Posterior cingulate gyrus (tissue), 11 donors: ENCODE measurements at regions not wholly inside any gene's neighbourhood (a gene's known extent, or its start where the extent isn't known, plus 50 kb on each side); places are given as distances from the start of the nearest gene placed in this dataset.
A peak's percentile ranks its signal among the peaks of the same experiment; 100 is the strongest.
"Not testable (repeated sequence)": the region's sequence is repeated elsewhere in the genome, so short reads cannot be mapped to it uniquely, and the experiment has no call there.

Experiments used
- DNase-seq, 10 donors: peaks; one replicate each; pipeline versions ENCODE4 v3.0.0 to v3.0.0-alpha.2; 2020 to 2021; ENCODE audit warnings: mixed read lengths in 3 of 10
- intact Hi-C: fragments of 100-400 bp; cut with DNase I; formaldehyde crosslinking; loops from one replicate; pipeline ENCODE4 v1.15.1; 2023

DNA sequence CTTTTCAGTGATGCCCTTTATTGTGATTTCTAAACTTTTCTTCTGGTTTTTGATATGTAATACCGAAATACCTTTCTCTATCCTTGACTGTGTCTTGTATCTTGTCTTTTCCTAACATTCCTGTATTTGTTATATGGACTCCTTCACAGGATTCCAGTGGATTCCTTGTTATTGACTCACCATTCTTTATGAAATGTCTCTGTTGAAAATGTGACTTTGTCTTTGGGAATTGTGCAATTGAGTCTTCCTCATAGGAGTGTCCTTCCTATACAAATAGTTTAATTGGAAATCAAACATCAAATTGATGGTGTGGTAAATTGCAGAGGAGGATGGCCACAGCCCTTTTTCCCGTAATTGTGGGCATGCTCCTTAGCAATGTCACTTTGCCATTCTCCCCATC lies 296.6 kb upstream of the KITLG start:
- DNase-seq, result no peak
- intact Hi-C loops, result no loop called here

DNA sequence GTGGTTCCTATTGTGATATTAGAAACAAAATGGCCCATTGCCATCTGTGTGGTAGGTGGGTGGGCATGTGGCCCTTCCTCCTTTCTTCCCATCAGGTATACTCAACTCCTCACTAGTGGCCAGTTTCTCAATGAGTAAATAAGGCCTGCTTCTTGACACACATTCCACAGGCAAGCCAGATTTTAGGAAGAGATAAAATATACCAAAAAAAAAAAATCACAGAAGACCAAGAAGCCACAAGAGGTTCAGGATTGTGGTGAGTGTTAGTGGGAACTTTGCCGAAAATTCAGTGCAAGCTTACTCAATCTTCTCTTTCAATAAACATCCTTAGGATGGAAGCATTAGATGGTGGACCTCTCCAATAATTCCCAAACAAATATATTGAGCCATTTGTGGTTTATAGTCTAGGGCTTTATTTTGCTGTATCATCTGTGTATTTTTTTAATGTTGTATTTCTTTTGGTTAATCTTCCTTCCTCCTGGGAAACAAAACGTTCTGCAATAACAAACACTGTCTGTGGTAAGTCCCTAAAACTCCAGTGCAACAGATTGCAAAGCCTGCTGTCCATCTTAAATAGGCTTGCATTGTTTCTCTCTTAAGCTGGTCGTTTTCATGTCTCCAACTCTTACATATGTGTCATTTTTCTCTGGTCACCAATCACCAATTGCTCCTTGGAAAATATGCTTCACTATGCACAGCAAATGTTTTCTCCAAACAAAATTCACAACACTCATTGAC lies 289.9 kb upstream of the KITLG start:
- intact Hi-C loops, result no loop called here
- no peak for DNase-seq

DNA sequence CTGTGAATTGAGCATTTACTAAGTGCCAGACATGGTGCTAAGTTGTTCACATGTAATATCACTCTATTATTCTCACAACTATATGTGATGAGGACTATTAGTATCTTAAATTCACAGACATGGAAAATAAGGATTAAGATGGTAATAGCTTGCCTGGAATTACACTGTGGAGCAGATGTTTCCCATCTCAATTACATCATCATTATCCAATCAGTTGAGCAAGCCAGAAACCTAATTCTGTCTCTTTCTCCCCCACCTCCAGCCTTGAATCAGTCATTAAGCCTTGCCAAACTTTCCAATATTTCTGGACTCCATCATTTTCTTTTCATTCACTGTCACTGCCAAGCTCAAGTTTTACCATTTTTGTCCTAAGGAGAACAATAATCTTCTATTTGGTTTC lies 287.8 kb upstream of the KITLG start:
- no peak for DNase-seq
- intact Hi-C loops, result no loop called here

DNA sequence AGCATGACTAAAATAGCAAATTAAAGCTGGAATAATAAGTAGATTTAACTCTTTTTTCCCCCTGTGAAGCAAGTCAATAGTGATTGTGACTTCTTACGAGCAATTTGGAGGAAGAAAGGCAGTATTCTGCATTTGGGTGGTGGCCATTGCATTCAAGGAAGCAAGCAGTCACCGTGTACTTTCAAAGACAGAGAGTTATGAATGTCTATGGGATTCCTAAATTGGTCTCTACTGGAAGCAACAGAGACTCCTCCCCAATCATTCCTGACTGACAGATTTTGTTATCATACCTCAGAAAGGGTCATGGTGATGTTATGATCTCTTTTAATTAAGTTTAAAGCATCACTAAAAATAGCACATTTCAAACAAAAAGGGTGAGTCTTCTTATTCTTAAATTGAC lies 287.2 kb upstream of the KITLG start:
- DNase-seq, result no peak
- intact Hi-C loops, result no loop called here

DNA sequence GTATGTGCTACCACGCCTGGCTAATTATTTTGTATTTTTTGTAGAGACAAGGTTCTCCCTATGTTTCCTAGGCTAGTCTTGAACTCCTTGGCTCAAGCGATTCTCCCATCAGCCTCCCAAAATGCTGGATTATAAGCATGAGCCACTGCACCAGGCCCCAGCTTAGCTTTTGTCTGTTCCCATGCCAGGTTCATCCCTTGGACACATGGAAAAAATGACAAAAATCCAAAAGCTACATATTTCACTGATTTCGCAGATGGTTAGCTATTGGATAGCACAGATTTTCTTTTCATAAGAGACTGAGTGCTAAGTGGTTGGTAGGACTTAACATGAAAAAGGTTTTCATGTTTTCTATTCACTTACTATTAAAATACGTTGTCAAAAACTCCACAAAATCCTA lies 286.6 kb upstream of the KITLG start:
- no peak for DNase-seq
- intact Hi-C loops, result no loop called here

DNA sequence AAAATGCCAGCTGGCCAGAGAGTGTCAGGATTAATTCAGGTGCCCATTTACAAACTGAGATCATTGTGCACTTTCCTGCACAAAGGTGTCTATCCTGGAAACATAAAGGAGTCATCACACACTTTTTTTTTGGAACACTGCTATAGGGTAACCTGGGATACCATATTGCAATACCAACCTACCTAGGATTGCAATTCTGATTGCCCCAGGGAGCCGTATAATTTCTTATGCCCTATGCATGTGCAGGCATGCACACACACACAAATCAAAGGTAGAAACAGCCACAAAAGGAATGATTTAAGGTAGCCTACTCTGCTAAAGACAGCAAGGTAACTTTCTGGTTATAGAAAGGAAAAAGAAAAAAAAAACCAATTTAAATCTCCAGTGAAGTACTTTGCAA lies 285.3 kb upstream of the KITLG start:
- DNase-seq, result no peak
- intact Hi-C loops, result no loop called here

DNA sequence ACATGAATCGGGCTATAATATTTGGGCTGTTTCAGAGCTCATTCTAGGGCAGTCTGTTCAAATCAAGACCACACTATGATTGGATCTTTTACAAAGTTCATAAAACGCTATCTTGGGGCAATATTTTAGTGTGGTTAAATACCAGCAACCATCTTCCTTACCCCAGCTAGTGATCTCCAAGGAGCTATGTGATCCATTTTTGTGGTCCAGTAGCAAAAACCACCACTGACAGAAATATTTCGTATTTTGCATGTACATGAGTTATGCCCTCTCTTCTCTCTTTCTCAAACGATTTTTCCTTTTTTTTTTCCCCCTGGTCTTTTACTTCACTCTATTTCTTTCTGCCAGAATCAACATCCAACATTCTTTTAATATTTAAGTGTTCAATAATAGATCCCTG lies 280.6 kb upstream of the KITLG start:
- intact Hi-C loops, result no loop called here
- no peak for DNase-seq

DNA sequence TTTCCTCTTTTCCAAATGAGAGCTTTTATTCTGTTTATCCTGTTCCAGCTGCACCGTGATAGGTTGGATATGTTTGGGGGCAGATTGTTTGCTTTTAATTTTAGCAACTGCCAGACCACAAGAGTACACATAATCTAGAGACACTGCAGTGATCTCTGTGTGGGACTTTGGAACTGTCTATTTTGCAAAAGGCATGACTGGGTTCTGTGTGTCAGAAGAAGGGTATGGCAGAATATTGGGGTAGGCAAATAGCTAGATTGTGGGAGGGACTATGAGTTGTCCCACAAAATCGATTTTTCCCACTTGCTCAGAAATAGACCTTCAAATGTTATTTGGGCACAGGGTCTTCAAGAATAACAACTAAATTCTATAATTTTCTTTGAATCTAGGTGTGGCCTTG lies 275.9 kb upstream of the KITLG start:
- no peak for DNase-seq
- intact Hi-C loops, result no loop called here

DNA sequence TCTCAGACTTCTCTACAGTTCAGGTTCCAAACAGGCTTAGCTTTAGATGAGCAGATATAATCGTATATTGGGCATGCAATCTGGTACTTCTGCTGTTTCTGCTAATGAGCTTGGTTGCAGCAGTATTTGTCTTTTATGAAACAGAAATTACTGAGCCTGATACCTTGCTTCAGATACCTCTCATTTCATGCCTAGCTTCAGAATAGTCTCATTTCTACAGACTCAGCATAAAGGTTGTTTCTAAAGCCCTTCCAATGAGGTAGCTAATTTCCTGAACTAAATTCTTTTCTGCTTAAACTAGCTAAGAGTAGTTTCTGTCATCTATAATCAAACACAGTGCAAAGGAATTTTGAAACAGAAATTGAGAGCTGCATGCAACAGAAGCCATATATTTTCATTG lies 275.0 kb upstream of the KITLG start:
- intact Hi-C loops, result no loop called here
- no peak for DNase-seq

DNA sequence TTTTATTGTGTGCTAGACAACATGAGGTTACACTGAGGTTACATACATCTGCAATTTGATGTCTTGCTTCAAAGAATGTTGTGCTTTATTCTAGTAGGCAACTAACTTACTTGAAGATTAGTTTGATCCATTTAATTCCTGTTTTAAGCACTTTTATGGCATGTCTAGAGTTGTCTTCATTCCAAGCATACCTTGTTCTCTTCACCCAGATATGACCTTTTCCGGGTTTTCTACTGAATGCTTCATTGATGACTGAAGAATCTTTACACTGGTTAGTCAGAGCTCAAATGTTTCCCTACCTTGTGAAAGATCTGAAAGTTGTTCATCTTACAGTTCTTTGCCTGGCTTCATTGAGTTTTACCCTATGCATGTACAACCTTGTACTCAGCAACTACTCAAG lies 274.0 kb upstream of the KITLG start:
- no peak for DNase-seq
- intact Hi-C loops, result no loop called here

DNA sequence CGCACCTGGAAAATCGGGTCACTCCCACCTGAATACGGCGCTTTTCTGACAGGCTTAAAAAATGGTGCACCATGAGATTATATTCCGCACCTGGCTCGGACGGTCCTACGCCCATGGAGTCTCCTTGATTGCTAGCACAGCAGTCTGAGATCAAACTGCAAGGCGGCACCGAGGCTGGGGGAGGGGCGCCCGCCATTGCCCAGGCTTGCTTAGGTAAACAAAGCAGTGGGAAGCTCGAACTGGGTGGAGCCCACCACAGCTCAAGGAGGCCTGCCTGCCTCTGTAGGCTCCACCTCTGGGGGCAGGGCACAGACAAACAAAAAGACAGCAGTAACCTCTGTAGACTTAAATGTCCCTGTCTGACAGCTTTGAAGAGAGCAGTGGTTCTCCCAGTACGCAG lies 267.0 kb upstream of the KITLG start:
- peak in 1 of 10 donors; percentile 55 for DNase-seq
- intact Hi-C loops, result not testable (repeated sequence)

DNA sequence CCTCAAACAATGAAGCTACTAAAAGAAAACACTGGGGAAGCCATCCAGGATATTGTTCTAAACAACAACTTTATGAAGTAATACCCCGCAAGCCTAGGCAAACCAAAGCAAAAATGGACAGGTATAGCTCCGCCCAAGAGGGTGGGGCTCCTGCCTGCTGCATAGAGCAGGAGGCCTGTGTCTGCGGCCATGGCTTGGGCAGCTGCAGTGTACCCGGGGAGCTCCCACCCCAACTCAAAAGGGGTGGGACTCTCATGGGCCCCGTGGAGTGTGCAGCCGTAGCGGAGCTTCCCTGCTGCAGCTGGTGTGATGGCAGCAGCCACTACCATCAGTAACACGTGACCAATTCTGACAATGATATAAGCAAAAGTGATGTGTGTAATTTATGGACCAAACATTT lies 264.2 kb upstream of the KITLG start:
- intact Hi-C loops, result no loop called here
- DNase-seq, result peak in 1 of 10 donors; percentile 32

DNA sequence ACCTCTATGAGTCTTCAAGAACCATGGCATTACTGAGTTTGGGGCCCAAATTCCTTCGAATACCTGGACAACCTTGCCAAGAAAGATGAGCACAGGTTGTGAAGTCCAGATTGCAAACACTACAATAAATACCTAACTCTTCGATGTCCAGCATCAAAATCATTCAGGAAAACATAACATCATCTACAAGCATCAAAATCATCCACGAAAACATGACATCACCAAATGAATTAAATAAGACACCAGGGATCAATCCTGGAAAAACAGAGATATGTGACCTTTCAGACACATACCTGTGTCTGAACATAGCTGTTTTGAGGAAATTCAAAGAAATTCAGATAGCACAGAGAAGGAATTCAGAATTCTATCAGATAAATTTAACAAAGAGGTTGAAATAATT lies 262.0 kb upstream of the KITLG start:
- DNase-seq, result no peak
- intact Hi-C loops, result no loop called here

DNA sequence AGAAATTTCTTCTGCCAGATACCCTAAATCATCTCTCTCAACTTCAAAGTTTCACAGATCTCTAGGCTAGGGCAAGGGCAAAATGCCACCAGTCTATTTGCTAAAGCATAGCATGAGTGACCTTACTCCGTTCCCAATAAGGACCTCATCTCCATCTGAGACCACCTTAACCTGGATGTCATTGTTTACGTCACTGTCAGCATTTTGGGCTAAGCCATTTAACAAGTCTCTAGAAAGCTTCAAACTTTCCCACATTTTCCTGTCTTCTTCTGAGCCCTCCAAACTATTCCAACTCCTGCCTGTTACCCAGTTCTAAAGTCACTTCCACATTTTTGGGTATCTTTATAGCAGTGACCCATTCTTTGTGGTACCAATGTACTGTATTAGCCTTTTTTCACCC lies 259.2 kb upstream of the KITLG start:
- DNase-seq, result no peak
- intact Hi-C loops, result no loop called here

DNA sequence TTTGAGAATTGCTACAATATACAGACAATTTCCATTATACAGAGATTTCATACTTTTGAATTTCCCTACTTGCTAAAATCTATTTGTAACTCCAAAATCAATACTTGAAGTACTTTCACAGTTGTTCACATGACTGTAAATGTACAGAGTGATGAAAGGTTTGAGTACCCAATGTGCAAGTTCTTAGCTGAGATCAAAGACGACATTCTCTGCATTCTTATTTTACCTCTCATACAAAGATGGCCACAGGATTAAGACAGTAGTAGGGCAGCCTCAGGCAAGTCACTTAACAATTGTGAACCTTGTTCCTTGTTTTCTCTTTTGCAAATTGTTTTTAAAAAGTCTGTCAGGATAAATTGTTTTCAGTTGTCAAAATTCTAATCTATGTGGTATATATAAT lies 255.9 kb upstream of the KITLG start:
- DNase-seq, result no peak
- intact Hi-C loops, result no loop called here

DNA sequence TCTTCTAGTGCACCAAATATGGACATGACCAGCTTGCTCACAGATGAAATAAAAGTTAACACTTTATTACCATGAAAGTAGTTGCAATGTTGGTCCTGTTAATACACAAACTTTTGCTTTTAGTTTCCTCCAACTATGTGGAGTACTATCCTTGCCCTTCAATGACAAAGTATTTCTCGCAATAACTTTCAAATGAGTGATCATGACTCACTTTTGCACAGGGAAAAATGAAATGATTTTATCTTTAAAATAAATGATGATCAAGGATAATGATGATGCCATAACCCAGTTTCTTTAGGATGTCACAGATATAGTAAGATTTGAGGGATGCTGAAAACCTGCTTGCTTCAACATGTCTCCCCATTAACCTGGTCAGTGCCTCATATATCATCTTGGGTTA lies 254.0 kb upstream of the KITLG start:
- no peak for DNase-seq
- intact Hi-C loops, result no loop called here

DNA sequence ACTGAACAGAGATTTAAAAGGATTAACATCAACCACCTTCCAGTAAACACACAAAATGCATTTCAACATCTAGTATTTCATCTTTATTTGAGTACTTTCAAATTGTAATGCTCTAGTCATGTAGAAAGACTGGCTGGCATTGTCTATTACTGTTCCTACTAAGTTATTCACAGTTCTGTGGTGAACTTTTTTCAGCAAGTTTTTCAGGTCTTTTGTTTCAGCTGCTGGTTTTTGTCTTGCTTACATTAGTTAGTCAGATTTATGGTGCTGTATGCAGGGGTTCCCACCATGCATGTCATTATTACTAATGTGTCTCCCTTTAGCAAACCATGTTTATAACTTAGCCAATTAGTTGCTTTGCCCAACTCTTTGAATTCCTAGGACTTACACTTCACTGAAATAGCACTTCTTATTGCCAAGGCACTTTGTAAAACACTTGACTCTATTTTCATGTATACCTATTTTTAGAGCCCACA lies 253.4 kb upstream of the KITLG start:
- intact Hi-C loops, result no loop called here

DNA sequence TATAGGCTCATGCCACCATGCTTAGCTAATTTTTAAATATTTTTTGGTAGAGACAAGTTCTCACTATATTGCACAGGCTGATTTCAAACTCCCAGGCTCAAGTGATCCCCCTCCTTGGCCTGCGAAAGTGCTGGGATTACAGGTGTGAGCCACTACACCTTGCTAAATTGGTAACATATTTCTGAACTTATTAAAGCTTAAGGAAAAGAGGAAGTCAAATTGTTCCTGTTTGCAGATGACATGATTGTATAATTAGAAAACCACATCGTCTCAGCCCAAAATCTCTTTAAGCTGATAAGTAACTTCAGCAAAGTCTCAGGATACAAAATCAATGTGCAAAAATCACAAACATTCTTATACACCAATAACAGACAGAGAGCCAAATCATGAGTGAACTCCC lies 248.3 kb upstream of the KITLG start:
- not testable (repeated sequence) for DNase-seq

More for the DNA sequence above, 253.4 kb upstream of the KITLG start:
- DNase-seq, result no peak

DNA sequence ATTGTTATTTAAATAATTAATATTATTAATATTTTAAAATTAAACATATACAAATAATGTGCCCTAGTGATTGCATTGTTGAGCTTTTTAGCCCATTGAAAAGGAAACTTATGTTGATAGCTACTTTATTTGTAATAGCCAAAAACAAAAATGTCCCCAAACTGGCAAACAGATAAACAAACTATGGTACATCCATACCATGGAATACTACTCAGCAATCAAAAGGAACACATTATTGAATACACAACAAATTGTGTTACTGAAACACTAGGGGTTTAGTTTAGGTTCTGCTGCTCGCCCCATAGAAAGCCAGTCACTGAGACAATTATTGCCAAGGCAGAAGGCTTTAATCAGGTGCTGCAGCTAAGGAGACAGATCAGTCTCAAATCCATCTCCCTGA lies 239.7 kb upstream of the KITLG start:
- intact Hi-C loops, result no loop called here
- no peak for DNase-seq

More for the DNA sequence above, 248.3 kb upstream of the KITLG start:
- intact Hi-C loops, result not testable (repeated sequence)

DNA sequence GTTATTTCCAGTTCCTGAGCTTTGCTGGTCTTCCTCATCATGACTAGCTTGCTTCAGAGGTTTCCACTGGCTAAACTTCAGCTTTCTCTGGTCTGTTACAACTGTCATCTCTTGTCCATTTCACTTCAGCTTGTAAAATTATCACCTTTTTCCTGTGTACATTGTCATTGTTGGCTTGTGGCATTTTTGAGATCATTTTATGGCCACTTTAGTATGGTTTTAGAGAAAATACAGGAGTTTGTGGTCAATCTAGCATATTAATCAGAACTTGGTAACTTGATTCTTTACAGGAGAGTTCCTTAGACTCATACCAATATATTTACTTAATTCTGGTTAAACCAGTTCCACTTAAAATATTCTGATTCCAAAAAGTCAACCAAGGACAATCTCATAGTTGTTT lies 235.9 kb upstream of the KITLG start:
- intact Hi-C loops, result no loop called here
- DNase-seq, result no peak

DNA sequence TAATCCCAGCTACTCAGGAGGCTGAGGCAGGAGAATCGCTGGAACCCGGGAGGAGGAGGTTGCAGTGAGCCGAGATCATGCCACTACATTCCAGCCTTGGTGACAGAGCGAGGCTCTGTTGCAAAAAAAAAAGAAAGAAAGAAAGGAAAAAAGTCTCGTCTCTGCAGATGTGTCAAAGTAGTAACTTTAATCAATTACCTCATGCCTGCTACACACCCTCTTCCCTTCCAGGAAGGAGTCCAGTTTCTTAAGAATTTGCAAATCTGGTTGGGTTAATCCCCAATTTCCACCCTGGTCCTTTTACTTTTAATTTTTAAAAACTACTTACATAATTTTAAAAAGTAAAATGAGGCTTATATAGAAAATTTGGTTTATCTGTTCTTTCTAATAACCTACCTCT lies 234.5 kb upstream of the KITLG start:
- DNase-seq, result no peak
- intact Hi-C loops, result no loop called here

DNA sequence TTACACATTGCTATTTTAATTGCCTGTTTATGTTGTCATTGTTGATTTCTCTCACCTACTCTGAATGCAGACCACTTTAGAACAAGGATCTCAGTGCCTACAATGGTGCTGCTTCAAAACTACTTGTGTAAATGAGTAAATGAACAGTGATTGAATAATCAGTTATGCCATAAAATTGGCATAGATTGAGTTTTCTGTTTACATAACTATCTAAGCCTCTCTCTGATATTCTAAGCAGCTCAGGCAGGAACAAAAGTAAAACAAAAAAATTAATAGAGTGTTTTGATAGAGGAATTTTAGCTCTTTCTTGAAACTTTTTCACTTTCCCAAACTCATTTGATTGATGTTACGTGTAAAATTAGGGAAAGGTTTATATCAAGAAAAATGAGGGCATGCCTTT lies 232.3 kb upstream of the KITLG start:
- intact Hi-C loops, result no loop called here
- DNase-seq, result no peak

DNA sequence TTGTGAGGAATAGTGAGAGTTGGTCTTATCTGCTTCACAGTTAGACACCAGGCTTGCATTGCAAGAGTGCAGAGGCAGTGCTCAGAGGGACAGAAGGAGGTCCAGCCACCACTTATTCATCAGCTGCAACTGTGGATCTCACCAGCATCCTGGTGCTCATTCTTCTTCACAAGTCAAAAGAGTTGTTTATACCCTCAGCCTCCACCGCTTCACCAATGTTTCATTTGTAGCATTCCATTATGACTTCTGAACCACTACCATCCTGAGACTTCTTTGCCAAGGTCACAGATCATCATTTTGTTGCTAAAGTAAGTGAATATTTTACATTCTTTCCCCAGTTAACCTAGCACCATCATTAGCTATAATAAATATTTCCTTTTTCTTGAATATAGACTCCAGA lies 230.5 kb upstream of the KITLG start:
- DNase-seq, result no peak
- intact Hi-C loops, result no loop called here
